Fibroblast of lung (primary cell): ENCODE measurements at regions not wholly inside any gene's neighbourhood (a gene's known extent, or its start where the extent isn't known, plus 50 kb on each side); places are given as distances from the start of the nearest gene placed in this dataset.

ENCODE experiments used
- CTCF ChIP-seq, 2 donors: IDR thresholded peaks in 1 of 2; conservative IDR thresholded peaks in 1 of 2; 1 replicate in 1 of 2; 2 replicates in 1 of 2; pipeline ENCODE4 v1.5.1; 2011 to 2012; ENCODE audit warnings: low read length in 2 of 2, control low read depth in 1 of 2, inconsistent platforms in 1 of 2, low read depth in 1 of 2, mild to moderate bottlenecking in 1 of 2
- EZH2 ChIP-seq: IDR thresholded peaks from 2 replicates; pipeline ENCODE4 v1.5.1; 2012; ENCODE audit warnings: low read length, control low read depth, mild to moderate bottlenecking; ENCODE audit errors: missing control alignments

- TF ChIP-seq CTCF (conservative IDR thresholded peaks at IDR 0.05 in 1 of 2, IDR thresholded peaks at IDR 0.05 in 1 of 2; ENCODE audit: low read depth in 1 of 2, low read length in 2 of 2) (no peak), EZH2 (no peak)
Observed at GRCh38 chr11:86885311-86885710, 69.9 kb downstream of the FZD4 start.
